ENCODE measurements at regions not wholly inside any gene's neighbourhood (a gene's known extent, or its start where the extent isn't known, plus 50 kb on each side); places are given as distances from the start of the nearest gene placed in this dataset.

DNA sequence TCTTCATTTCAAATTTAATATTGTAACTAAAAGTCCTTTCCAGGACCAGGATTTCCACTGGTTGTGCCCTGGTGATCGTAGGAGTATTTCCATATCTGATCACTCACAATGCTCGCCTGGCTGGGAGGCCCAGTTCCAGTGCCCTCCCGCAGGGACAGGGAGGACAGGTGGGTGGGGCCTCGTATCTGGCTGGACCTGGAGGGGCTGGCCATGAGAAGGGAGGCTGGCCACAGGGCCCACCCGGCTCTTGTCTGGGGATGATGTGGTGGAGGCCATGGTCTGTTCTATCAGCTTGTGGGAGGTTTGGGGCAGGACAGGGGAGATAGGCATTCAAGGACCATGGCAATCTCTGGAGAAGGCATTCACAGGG, 286.4 kb downstream of the GADD45G start:
- Histone ChIP-seq H3K36me3 (no peaks in the 10 kb centered on the region), H3K4me1 (peaks cover 12% of the 10 kb centered on the region), H3K9me3 (no peaks in the 10 kb centered on the region), H3K4me3 (no peak overlapping the region), H3K27me3 (ENCODE audit: low read depth) (no peaks in the 10 kb centered on the region), H3K27ac (peak overlapping the region; percentile 37)
- DNase-seq (no peak), ATAC-seq (no peak)
- intact Hi-C loops (cut with DNase I), result no loop called here
- TF ChIP-seq, protein P1, sequence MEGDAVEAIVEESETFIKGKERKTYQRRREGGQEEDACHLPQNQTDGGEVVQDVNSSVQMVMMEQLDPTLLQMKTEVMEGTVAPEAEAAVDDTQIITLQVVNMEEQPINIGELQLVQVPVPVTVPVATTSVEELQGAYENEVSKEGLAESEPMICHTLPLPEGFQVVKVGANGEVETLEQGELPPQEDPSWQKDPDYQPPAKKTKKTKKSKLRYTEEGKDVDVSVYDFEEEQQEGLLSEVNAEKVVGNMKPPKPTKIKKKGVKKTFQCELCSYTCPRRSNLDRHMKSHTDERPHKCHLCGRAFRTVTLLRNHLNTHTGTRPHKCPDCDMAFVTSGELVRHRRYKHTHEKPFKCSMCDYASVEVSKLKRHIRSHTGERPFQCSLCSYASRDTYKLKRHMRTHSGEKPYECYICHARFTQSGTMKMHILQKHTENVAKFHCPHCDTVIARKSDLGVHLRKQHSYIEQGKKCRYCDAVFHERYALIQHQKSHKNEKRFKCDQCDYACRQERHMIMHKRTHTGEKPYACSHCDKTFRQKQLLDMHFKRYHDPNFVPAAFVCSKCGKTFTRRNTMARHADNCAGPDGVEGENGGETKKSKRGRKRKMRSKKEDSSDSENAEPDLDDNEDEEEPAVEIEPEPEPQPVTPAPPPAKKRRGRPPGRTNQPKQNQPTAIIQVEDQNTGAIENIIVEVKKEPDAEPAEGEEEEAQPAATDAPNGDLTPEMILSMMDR (IDR thresholded peaks at IDR 0.05), result no peak

DNA sequence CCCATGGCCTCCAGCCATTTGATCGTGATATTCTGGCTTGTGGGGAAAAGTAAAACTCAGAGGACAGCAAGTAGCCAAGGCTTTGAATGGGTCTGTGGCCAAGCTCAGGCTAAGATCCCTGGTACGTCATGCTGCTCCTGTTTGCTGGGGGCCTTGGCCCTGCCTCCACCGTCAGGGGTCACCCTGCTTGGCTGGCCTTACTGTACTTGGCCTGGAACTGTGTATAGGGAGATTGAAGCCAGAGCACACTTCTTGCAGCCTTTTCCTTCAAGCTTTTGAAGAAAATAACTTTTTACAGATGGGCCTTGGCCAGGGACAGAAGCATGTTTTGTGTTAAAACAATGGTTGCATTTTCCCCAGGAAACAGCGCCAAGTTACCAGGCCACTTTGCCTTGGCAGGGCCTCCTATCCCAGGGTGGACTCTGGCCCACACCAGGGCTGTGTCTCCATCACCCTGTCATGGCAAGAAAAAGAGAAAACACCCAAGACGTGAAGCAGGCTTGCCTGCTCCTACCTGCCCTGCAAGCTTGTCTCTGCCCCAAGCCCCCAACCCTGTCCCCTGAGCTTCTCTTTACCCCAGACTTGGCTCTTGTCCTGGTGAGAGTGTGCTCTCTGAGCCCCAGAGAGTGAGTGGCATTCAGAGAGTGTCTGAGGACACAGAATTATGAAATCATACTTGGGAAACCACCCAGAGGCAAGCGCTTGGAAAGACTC, 286.9 kb downstream of the GADD45G start:
- peak; percentile 84 to 86 for ATAC-seq
- peak overlapping the region; percentile 37 for H3K27ac ChIP-seq

GRCh38 chr9:89892920-89893319, 288.1 kb downstream of the GADD45G start:
- Histone ChIP-seq H3K36me3 (no peaks in the 10 kb centered on the region), H3K4me1 (peaks cover 12% of the 10 kb centered on the region), H3K4me3 (no peak overlapping the region), H3K27me3 (ENCODE audit: low read depth) (no peaks in the 10 kb centered on the region), H3K27ac (no peak overlapping the region), H3K9me3 (no peaks in the 10 kb centered on the region)
- TF ChIP-seq, protein P1 (IDR thresholded peaks at IDR 0.05), result no peak
- intact Hi-C loops (cut with DNase I), result no loop called here
- no peak for DNase-seq
- ATAC-seq, result no peak

More for the DNA sequence above, 286.9 kb downstream of the GADD45G start:
- intact Hi-C loops (cut with DNase I), result no loop called here
- Histone ChIP-seq H3K9me3 (no peaks in the 10 kb centered on the region), H3K36me3 (no peaks in the 10 kb centered on the region), H3K4me3 (no peak overlapping the region), H3K4me1 (peaks cover 12% of the 10 kb centered on the region), H3K27me3 (ENCODE audit: low read depth) (no peaks in the 10 kb centered on the region)
- TF ChIP-seq, protein P1 (IDR thresholded peaks at IDR 0.05), result no peak
- no peak for DNase-seq

DNA sequence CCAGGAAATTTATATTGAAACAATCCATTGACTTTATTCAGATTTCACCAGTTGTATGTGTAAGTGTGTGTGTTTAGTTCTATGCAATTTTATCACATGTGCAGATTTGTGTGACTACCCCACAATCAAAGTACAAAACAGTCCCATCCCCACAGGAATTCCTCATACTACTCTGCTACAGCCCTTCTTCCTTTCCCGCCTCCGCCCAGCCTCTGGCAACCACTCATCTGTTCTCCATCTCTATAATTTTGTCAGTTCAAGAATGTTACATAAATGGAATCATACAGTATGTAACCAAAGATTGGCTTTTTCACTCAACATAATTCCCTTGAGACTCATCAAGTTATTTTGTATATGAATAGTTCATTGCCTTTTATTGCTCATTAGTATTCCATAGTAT, 289.1 kb downstream of the GADD45G start:
- H3K27me3 ChIP-seq (ENCODE audit: low read depth), result no peaks in the 10 kb centered on the region
- intact Hi-C loops (cut with DNase I), result no loop called here
- TF ChIP-seq, protein P1 (IDR thresholded peaks at IDR 0.05), result no peak

DNA sequence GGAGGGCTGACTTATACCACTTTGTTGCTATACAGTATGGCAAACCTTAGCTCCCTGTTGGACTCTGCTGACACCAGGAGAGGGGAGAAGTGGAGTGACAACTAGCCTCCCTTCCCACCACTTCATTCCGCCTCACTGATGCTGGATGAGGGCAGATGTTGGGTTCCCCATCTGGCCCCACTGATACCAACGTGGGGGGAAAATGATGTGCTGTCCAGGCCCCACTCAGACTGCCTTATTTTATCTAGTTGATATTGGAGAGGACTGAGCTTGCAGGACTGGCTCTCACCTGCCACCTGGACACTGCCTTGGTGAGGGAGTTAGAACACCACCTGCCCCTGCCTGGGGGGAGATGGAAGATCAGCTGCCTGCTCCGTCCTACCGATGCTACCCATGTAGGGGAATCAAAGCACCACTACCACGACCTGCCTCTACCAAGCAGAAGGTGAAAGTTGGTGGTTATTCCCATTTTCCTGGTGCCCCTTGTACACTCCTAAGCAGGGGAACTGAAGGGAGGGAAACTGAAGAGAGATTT, 292.1 kb downstream of the GADD45G start:
- H3K27ac ChIP-seq, result no peak overlapping the region
- H3K9me3 ChIP-seq, result no peaks in the 10 kb centered on the region
- no peak for DNase-seq
- H3K36me3 ChIP-seq, result no peaks in the 10 kb centered on the region
- H3K4me1 ChIP-seq, result peaks cover 1% of the 10 kb centered on the region
- ATAC-seq, result no peak
- intact Hi-C loops (cut with DNase I), result no loop called here
- no peaks in the 10 kb centered on the region for H3K27me3 ChIP-seq (ENCODE audit: low read depth)
- H3K4me3 ChIP-seq, result no peak overlapping the region
- TF ChIP-seq, protein P1 (IDR thresholded peaks at IDR 0.05), result no peak

More for the DNA sequence above, 289.1 kb downstream of the GADD45G start:
- Histone ChIP-seq H3K27ac (no peak overlapping the region), H3K4me1 (peaks cover 12% of the 10 kb centered on the region), H3K9me3 (no peaks in the 10 kb centered on the region), H3K36me3 (no peaks in the 10 kb centered on the region), H3K4me3 (no peak overlapping the region)
- ATAC-seq (no peak), DNase-seq (no peak)

Measured in lower lobe of right lung (tissue), 2 donors.